HTR-8/SVneo (cell line): ENCODE measurements at regions not wholly inside any gene's neighbourhood (a gene's known extent, or its start where the extent isn't known, plus 50 kb on each side); places are given as distances from the start of the nearest gene placed in this dataset.
"Not testable (repeated sequence)": the region's sequence is repeated elsewhere in the genome, so short reads cannot be mapped to it uniquely, and the experiment has no call there.

ENCODE experiments used
- DNase-seq: peaks from one replicate; pipeline ENCODE4 v3.0.0; 2011; ENCODE audit warnings: low spot score, mixed read lengths; ENCODE audit not compliant: insufficient read length
- FAIRE-seq: peaks from 2 replicates; lab custom pipeline; 2011; peaks lifted over from hg19 to GRCh38; lab: Jason Lieb, UNC

- FAIRE-seq, result no peak
These were observed 121.3 kb downstream of the FAM53A start for GRCh38 chr4:1562771-1563170.

DNA sequence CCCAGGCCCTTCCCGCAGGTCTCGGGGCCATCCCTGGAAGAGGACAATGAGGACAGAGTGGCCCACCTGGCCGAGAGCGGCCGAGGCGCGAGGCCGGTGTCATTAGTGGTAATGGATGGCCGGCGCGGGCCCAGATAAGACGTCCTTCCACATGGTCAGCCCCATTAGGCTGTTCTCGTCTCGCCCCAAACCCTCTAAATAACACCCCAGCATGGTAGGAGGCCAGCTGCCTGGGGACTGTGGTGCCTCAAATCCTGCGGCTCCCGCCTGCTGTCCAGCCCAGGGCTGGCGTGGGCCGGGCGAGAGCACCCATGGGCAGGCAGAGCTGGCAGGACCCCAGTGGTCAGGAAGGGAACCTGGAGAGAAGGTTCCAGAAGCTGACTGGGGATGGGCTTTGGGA, 121.7 kb downstream of the FAM53A start:
- DNase-seq (no peak), FAIRE-seq (no peak)

More at GRCh38 chr4:1562771-1563170, 121.3 kb downstream of the FAM53A start:
- no peak for DNase-seq

DNA sequence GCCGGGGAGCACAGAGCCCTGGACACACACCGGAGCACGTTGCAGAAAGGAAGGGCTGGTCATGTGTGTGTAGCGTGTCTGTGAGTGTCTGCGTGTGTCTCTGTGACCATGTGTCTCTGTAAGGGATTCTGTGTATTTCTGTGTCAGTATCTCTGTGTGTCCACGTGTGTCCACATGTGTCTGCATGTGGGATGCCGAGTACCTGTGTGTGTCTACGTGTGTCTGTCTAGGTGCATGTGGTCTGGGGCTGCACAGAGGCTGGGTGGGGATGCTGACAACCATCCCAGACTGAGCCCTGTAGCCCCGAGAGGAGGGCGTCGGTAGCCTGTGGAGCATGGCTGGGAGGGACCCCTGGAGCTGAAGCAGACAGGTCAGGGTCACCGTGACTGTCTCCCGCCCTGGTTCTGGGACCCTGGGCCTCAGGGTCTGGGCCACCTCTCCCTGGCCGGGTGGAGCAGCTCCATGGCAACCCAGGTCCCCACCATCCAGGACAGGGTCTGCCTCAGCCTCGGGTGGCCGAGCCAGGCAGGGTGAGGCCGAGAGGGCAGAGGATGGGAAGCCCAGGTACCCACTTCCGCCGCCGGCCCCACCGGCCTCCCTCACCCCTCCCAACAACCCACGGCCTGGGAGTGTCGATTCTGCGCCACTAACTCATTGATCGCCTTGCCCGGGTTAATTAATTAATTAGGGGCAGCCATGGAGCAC, 122.7 kb downstream of the FAM53A start:
- DNase-seq, result no peak
- peak; percentile 40 for FAIRE-seq

DNA sequence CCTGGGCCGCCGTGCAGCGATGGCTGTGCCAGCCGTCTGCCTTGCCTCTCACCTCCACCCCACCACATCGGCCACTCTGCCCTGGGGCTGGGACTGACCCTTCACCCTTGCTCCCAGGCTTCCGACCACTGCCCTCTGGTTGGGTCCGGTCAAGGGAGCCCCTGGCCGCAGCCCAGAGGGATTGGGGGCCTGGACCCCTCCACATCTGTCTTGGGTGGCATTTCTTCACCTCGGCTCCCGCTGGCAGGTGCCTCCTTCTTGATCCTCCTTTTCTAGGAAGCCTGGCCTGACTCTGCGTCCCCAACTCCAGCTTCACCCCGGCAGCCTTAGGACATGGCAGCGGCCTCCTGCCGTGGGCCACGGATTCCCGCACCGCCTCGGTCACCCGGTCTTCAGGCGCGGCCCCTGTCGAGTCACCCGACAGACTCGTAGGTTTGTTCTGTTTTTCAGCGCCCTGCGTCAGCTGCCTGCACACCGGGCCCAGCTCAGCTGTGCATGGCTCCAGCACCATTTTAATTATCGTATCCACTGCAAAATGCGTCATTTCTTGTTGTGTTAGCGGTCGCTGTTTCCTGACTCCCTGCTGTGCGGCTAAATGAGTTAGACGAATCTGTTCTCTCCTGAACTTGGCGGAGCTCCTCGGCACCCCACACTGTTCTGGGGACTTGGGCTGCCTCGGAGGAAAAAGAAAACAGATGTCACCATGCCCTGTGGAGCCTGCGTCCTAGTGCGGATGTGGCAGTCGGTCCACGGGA, 124.0 kb downstream of the FAM53A start:
- DNase-seq (no peak), FAIRE-seq (no peak)

DNA sequence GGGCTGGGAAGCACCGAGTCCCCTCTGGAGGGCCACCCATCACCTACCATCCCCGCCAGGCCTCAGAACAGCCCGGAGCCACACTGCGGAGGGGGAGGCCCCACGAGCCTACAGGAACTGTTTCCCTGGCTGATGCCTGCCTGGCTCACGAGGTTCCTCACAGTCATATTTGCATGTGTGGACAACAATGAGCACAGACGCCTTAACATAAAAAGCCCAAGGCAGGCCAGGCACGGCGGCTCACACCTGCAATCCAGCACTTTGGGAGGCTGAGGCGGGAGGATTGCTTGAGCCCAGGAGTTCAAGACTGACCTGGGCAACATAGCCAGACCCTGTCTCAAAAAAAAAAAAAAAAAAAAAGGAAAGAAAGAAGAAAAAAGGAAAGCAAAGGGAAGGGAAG, 125.9 kb downstream of the FAM53A start:
- no peak for FAIRE-seq
- no peak for DNase-seq

DNA sequence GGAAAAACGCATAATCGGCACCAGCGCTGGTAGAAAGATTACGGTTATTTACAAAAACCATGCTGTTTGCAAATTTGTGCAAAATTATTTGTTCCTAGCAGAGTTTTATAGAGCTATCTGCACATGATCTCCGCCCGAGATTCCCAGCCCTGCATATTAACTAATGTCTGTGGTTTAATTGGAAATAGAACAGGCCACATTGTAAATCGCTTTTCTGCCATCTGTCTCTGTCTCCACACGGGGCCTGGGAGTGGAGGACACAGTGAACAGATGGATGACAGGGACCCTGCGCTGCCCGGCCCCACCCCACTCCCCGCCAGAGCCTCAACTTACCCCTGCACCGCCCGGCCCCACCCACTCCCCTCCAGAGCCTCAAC, 126.9 kb downstream of the FAM53A start:
- no peak for FAIRE-seq
- no peak for DNase-seq

DNA sequence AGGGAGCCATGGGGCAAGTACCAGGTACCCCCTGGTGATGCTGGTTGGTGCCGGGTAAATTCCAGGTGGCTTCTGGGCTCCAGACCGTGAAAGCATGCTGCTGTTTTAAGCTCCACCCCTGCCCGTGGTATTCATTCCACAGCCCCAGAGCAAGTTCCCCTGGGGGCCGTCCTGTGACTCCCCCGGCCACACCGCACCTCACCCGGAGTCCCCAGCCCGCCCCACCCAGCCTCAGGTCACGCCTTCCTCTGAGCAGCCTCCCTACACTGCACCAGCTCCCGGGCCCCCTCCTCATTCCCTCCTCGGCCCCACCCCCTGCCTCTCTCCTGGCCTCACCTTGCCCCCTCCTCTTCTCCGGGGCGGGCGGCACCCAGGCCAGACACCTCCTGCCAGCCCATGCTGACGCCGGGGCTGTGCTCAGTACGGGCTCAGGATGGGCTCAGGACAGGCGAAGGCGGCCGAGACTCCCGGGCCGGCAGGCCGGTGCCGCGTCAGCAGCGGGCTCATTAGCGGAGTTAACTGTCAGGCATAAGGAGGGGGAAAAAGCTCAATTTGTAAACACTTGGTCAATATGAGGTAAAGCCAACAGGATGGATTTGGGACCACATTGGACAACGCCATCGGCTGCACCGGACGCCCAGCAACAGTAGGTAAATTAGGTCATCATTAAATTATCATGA, 127.4 kb downstream of the FAM53A start:
- DNase-seq (no peak), FAIRE-seq (no peak)

DNA sequence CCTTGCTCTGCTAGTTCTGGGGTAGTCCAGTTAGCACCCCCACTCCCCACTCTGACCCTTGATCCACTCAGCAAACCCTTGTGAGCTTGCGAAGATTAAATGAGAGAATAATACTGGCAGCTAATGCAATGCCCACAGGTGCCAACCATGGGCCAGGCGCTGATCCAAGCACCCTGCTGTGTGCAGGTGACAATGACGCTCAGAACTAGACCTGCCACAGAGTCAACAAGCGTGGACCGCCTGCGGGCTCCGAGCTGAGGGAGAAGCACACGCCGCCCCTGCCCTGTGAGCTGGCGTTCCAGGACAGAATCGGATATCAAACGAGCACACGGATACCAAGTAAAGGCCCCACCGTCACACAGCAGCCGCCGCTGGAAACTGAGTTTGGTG, 129.2 kb downstream of the FAM53A start:
- DNase-seq (no peak), FAIRE-seq (no peak)

DNA sequence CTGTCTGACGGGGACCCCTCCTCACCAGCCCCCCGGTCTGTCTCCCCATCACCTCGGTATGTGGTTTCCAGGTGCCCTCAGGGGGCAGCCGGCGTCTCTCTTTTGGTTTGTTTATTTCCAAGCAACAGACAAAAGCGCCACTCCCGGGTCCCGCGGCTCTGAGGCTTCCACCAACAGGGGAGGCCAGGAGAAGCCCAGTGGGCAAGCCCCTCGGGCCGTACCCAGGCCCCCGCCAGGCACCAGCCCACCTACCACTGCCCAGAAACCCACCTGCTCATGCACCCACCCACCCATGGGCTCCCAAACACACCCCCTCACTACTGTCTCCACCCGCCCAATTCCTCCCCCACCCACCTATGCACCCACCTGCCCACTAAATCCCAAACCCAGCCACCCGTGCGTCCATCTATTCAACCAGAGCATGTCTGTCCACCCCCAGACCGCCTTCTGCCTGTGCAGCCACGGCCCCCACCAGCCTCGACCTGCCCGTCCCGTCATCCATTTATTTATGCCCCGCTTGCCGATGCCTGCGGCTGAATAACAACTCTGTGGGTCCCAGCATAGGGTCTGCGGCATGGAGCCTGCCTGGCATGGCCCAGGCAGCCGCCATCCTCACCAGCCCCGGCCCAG, 129.8 kb downstream of the FAM53A start:
- DNase-seq (no peak), FAIRE-seq (no peak)

- DNase-seq (no peak), FAIRE-seq (no peak)
These were observed 130.7 kb downstream of the FAM53A start for GRCh38 chr4:1553365-1553764.

DNA sequence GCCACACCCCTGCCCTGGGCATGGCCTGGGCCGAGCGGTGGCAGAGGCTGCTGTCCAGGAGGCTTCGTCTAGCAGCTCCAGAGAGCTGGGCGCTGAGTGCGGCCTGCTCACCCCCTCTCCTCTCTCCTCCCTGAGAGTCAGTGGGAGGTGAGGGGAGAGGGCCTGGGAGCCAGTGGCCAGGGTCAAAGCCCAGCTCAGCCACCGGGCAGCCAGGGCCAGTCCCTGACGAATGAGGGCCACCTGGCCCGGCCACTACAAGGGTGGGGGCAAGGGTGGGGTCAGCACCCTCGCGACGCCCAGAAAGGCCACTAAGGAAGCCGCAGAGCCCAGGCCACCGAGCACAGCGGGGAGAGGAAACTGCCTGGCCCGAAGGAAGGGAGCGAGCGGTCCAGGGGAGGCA, 131.7 kb downstream of the FAM53A start:
- FAIRE-seq (no peak), DNase-seq (no peak)

DNA sequence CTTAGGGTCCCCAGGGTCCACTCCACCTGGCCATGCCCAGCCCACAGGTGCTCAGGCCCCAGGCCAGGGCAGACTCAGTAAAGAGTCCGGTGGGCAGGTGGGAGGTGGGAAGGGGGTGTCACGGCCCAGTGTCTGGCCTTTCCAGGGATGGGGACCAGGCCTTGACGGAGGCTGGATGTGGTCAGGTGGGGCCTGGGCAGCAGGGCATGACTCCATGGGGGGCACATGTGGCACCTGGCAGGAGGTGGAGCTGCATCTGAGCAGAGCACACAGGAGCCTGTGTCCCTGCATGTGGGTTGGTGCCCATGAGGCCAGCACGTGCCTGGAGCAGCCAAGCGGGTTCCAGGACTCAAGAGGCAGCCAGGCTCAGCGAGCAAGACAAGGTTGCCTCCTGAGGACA, 132.9 kb downstream of the FAM53A start:
- FAIRE-seq, result no peak

GRCh38 chr4:1550122-1551070, 133.7 kb downstream of the FAM53A start:
- no peak for FAIRE-seq
- DNase-seq, result no peak

More for the DNA sequence above, 132.9 kb downstream of the FAM53A start:
- no peak for DNase-seq

GRCh38 chr4:1549638-1550035, 134.5 kb downstream of the FAM53A start:
- DNase-seq, result no peak
- no peak for FAIRE-seq

GRCh38 chr4:1548827-1549637, 135.1 kb downstream of the FAM53A start:
- DNase-seq, result peak; percentile 54
- not testable (repeated sequence) for FAIRE-seq

DNA sequence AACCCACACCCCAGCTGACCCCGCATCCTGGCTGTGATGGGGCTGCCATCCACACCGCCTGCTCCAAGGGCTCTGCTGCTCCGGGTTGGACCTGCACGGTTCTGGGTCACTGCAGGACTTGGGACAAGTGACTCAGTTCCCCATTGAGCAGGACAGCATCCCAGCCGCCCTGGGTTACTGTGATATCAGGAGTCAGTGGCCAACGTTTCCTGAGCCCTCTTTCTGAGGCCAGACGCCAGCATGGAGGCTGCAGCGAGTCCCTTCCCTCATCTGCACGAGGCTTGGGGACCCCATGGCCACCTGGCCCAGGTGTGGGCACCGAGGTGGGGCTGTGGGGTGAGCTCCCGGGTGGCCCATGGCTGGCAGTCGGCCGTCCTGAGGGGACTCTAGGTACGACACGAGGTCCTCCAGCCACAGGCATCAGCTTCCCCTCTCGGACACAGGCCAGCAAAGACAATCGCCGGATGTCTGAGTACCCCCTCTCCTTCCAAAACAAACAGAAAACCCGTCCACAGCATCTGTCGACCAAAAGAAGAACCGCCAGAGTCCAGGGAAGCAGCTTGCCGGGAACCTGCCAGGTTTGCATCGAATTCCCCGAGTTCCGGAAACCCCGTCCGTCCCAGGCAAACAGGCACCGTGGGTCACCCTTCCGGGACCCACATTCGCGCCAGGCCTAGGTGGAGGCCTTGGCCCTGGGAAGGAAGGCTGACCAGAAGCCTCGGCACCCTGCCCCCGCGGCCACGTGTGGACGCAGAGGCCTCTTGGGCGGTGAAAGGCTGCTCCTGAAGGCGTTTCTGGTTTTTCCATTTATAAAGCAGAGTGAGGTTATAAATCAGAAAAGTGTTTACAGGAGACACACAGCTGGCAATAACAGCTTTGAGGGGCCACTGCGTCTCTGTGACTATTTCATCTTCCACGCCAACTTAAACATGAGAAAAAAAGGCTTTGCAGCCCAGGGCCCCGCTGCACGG, 136.0 kb downstream of the FAM53A start:
- FAIRE-seq, result peak; percentile 49
- no peak for DNase-seq

GRCh38 chr4:1547131-1547855, 136.8 kb downstream of the FAM53A start:
- DNase-seq, result no peak
- no peak for FAIRE-seq
